ENCODE measurements at regions not wholly inside any gene's neighbourhood (a gene's known extent, or its start where the extent isn't known, plus 50 kb on each side); places are given as distances from the start of the nearest gene placed in this dataset.
A peak's percentile ranks its signal among the peaks of the same experiment; 100 is the strongest.

- DNase-seq = no peak
Measured at GRCh38 chr19:5392486-5392885, 51.9 kb upstream of the PTPRS start.

- no peak for DNase-seq
Measured at GRCh38 chr19:5393088-5393487, 52.5 kb upstream of the PTPRS start.

GRCh38 chr19:5394551-5395505 is 54.2 kb upstream of the PTPRS start:
- DNase-seq = no peak

GRCh38 chr19:5395556-5395955 is 54.9 kb upstream of the PTPRS start:
- DNase-seq = no peak

DNA sequence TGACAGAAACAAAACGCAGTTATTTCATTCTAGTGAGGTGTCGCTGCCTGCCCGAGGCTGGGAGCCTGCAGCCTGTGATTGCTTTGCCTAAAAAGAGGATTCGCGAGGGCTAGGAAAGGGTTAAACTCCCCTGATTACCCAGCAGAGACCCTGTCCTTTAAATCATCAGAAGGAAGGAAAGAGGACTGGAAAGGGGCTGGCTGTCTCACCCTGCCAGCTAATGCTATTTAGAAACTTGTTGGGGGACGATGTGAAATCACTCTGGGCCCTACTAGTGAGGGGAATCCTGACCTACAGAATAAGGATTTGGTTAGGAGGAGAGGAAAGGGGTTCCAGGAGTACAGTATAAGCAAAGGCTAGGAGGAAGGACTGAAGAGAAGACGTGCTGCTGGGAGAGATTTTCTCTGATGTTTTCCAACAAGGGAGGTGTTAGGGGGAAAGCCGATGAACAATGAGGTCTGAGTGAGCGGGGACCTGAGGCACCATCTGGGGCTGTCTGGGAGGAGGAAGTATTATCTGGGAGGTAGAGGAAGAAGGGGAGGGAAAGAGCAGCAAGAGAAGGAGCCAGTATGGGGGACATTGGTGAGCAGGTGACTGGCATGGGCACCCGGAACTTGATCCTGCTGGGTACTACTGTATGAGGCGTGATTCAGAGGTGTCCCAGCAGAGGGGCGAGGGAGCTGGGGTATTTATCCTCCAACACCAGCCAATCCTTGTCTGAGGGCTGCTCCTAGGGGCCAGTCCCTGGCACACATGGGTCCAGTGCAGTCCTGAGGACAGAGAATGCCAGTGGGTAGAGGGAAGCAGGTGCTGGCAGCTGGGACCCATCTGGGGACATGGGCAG is 55.7 kb upstream of the PTPRS start:
- DNase-seq = no peak

GRCh38 chr19:5396963-5397362 is 56.4 kb upstream of the PTPRS start:
- no peak for DNase-seq

- no peak for DNase-seq
Measured at GRCh38 chr19:5397804-5398692, 57.2 kb upstream of the ZNRF4 start.

- no peak for DNase-seq
Measured at GRCh38 chr19:5398693-5399057, 56.5 kb upstream of the ZNRF4 start.

GRCh38 chr19:5403968-5404640 is 51.1 kb upstream of the ZNRF4 start:
- peak; percentile 75 to 76 for DNase-seq
